Neuronal stem cell (in vitro differentiated cells): ENCODE measurements at regions not wholly inside any gene's neighbourhood (a gene's known extent, or its start where the extent isn't known, plus 50 kb on each side); places are given as distances from the start of the nearest gene placed in this dataset.

ENCODE experiments used
- DNase-seq: peaks from one replicate; pipeline ENCODE4 v3.0.0-alpha.2; 2013; ENCODE audit warnings: low spot score
- H2AFZ ChIP-seq: one replicate; pipeline ENCODE4 v1.6.1; 2013; ENCODE audit warnings: mild to moderate bottlenecking, low read length, inconsistent platforms
- H2AK5ac ChIP-seq: 2 replicates; pipeline ENCODE4 v1.6.1; 2013; ENCODE audit warnings: low read depth, mild to moderate bottlenecking, inconsistent platforms, low read length, moderate library complexity, mixed read lengths
- H2BK120ac ChIP-seq: 2 replicates; pipeline ENCODE4 v1.6.1; 2013; ENCODE audit warnings: low read depth, mild to moderate bottlenecking, inconsistent platforms, low read length, moderate library complexity, mixed read lengths
- H2BK12ac ChIP-seq: one replicate; pipeline ENCODE4 v1.6.1; 2013; ENCODE audit warnings: low read length, inconsistent platforms
- H2BK15ac ChIP-seq: 2 replicates; pipeline ENCODE4 v1.6.1; 2013; ENCODE audit warnings: mild to moderate bottlenecking, low read length, inconsistent platforms, mixed read lengths
- H2BK5ac ChIP-seq: one replicate; pipeline ENCODE4 v1.6.1; 2013; ENCODE audit warnings: inconsistent platforms, mild to moderate bottlenecking, low read length, moderate library complexity
- H3K14ac ChIP-seq: one replicate; pipeline ENCODE4 v1.6.1; 2013; ENCODE audit warnings: low read length, inconsistent platforms
- H3K18ac ChIP-seq: 2 replicates; pipeline ENCODE4 v1.6.1; 2013; ENCODE audit warnings: low read length, inconsistent platforms
- H3K23ac ChIP-seq: 2 replicates; pipeline ENCODE4 v1.6.1; 2013; ENCODE audit warnings: low read depth, mild to moderate bottlenecking, mixed read lengths, low read length, inconsistent platforms; ENCODE audit not compliant: poor library complexity
- H3K27ac ChIP-seq: replicated peaks from 3 replicates; pipeline ENCODE4 v1.5.1; 2013; ENCODE audit warnings: low read length, inconsistent platforms
- H3K27me3 ChIP-seq, 3 experiments: 2 replicates each; pipeline ENCODE4 v1.6.1; 2013; ENCODE audit warnings: low read length in 3 of 3, mild to moderate bottlenecking in 2 of 3, inconsistent platforms in 1 of 3, low read depth in 1 of 3, mixed read lengths in 1 of 3, moderate library complexity in 1 of 3; ENCODE audit not compliant: control insufficient read depth in 3 of 3, insufficient read depth in 3 of 3
- H3K36me3 ChIP-seq, 2 donors: replicated peaks in 1 of 2; 2 replicates each; pipeline ENCODE4 v1.6.1; 2013; ENCODE audit warnings: low read length in 2 of 2; ENCODE audit not compliant: control insufficient read depth in 2 of 2, insufficient read depth in 2 of 2
- H3K4ac ChIP-seq: 2 replicates; pipeline ENCODE4 v1.6.1; 2013; ENCODE audit warnings: inconsistent platforms, mild to moderate bottlenecking, low read length, moderate library complexity
- H3K4me1 ChIP-seq, 2 donors: 1 replicate in 1 of 2; 2 replicates in 1 of 2; pipeline ENCODE4 v1.6.1; 2013; ENCODE audit warnings: low read length in 2 of 2, low read depth in 1 of 2; ENCODE audit not compliant: control insufficient read depth in 2 of 2, insufficient read depth in 1 of 2
- H3K4me2 ChIP-seq: one replicate; pipeline ENCODE4 v1.6.1; 2013; ENCODE audit warnings: mild to moderate bottlenecking, low read length, inconsistent platforms; ENCODE audit not compliant: insufficient read depth, poor library complexity, severe bottlenecking
- H3K4me3 ChIP-seq, 2 donors: 2 replicates each; pipeline ENCODE4 v1.5.1; 2013; ENCODE audit warnings: low read length in 2 of 2, mild to moderate bottlenecking in 2 of 2, inconsistent platforms in 1 of 2, moderate library complexity in 1 of 2
- H3K79me1 ChIP-seq: one replicate; pipeline ENCODE4 v1.6.1; 2013; ENCODE audit warnings: low read depth, mild to moderate bottlenecking, inconsistent platforms, low read length, moderate library complexity
- H3K9ac ChIP-seq: one replicate; pipeline ENCODE4 v1.6.1; 2013; ENCODE audit warnings: mild to moderate bottlenecking, low read depth, low read length, inconsistent platforms; ENCODE audit not compliant: poor library complexity
- H3K9me3 ChIP-seq, 2 donors: replicated peaks in 1 of 2; 2 replicates each; pipeline versions ENCODE3 to v1.6.1; 2013; ENCODE audit warnings: low read length in 2 of 2, mild to moderate bottlenecking in 2 of 2, inconsistent platforms in 1 of 2, low read depth in 1 of 2, mixed read lengths in 1 of 2, moderate library complexity in 1 of 2; ENCODE audit not compliant: control insufficient read depth in 2 of 2, insufficient read depth in 1 of 2
- H4K8ac ChIP-seq: one replicate; pipeline ENCODE4 v1.6.1; 2013; ENCODE audit warnings: low read depth, mild to moderate bottlenecking, inconsistent platforms, low read length, moderate library complexity
- H4K91ac ChIP-seq: one replicate; pipeline ENCODE4 v1.6.1; 2013; ENCODE audit warnings: low read length, low read depth, mild to moderate bottlenecking, inconsistent platforms; ENCODE audit not compliant: poor library complexity
- WGBS, 2 donors: extraction: QIAGEN DNeasy Blood & Tissue Kit; methylation state at CpG; one replicate each; pipeline ENCODE4 v1.1.7; 2013; ENCODE audit warnings: missing lambda C conversion rate in 2 of 2, mixed read lengths in 1 of 2; ENCODE audit not compliant: insufficient read length in 2 of 2, insufficient replicate concordance in 1 of 2; ENCODE audit errors: extremely low coverage in 2 of 2; 5-methylcytosine and 5-hydroxymethylcytosine counted together

DNA sequence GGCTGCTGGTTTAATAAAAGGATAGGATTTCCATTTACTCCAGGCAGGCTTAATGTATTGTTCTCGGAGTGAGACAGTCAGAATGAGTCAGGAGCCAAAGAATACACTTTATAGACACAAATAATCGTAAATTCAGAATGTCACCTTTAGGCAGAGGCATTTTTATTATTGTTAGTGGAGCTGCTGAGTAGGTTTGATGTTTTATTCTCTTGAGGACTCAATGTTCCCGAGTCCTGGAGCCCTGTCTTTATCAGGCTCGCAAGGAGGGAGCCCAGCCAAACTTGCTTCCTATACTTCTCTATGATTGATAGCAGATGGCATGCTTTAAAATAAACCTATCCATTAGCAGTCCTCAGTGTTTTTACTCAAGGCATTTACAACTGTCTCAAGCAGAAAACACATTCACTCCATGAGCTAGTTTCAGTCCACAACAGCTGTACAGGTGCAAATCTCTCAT is 492.3 kb upstream of the ZEB2 start:
- DNase-seq, result no peak
- Histone ChIP-seq H3K23ac (no peak overlapping the region), H3K4me1 (peaks cover 8 to 13% of the 10 kb centered on the region in 2 donors), H3K79me1 (no peaks in the 10 kb centered on the region), H2BK15ac (no peak overlapping the region), H3K18ac (no peak overlapping the region), H2BK120ac (no peak overlapping the region), H3K4me2 (no peak overlapping the region), H3K27ac (no peak overlapping the region), H2AK5ac (no peak overlapping the region), H4K91ac (no peak overlapping the region), H2AFZ (no peak overlapping the region), H3K36me3 (no peaks in the 10 kb centered on the region), H3K9ac (no peak overlapping the region), H3K9me3 (no peaks in the 10 kb centered on the region), H4K8ac (no peak overlapping the region), H3K4me3 (no peak overlapping the region), H2BK12ac (no peak overlapping the region), H3K14ac (no peak overlapping the region), H3K27me3 (no peaks in the 10 kb centered on the region), H3K4ac (no peak overlapping the region), H2BK5ac (no peak overlapping the region)
- no CpG with 5 or more reads among the region's 4 CpGs for WGBS, 2 donors

DNA sequence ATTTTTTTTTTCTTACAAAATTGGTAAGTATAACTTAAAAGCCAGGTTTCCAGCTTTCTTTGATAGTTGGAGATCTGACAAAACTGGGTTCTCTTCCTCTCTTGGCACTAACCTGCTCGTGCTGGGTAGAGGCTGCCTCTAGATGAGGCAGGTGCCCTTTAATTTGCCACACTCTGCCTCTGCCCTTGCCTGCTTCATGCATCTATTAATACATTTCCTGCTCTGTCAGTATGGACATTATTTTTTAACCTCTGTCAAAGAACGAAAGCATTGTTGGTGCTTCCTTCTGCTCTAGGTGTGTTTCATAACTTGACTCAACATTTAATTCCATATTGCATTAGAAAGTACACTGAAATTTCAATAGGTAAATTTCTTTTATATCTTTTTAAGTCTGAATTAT is 490.7 kb upstream of the ZEB2 start:
- Histone ChIP-seq H3K4ac (no peak overlapping the region), H2AK5ac (no peak overlapping the region), H3K4me1 (peaks cover 8 to 10% of the 10 kb centered on the region in 2 donors), H2BK120ac (no peak overlapping the region), H2AFZ (no peak overlapping the region), H3K4me2 (no peak overlapping the region), H3K27ac (no peak overlapping the region), H3K79me1 (no peaks in the 10 kb centered on the region), H4K91ac (no peak overlapping the region), H3K4me3 (no peak overlapping the region), H3K18ac (no peak overlapping the region), H3K27me3 (no peaks in the 10 kb centered on the region), H3K9me3 (no peaks in the 10 kb centered on the region), H2BK5ac (no peak overlapping the region), H2BK15ac (no peak overlapping the region), H3K14ac (no peak overlapping the region), H4K8ac (no peak overlapping the region), H3K9ac (no peak overlapping the region), H3K23ac (no peak overlapping the region), H2BK12ac (no peak overlapping the region), H3K36me3 (no peaks in the 10 kb centered on the region)
- DNase-seq, result no peak
- no CpG with 5 or more reads among the region's 2 CpGs for WGBS, 2 donors

DNA sequence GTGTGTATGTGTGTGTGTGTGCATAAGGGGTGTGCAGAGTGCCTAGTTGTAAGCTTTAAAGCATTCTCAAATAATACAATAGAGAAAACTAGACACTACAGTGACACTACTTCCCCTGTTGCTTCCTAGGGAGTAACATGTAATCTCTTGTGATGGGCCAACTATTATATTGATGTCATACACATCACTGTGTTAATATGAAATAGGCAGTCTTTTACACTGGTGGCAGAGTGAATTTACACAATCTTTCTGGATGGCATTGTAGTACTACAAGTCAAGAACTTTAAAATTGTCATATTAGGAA is 488.0 kb upstream of the ZEB2 start:
- H2BK120ac ChIP-seq, result no peak overlapping the region
- no peak overlapping the region for H4K91ac ChIP-seq
- H2AFZ ChIP-seq, result no peak overlapping the region
- H3K9ac ChIP-seq, result no peak overlapping the region
- no peak overlapping the region for H2AK5ac ChIP-seq
- no peak overlapping the region for H3K4ac ChIP-seq
- peaks cover 4% of the 10 kb centered on the region in 2 donors for H3K4me1 ChIP-seq
- H3K4me3 ChIP-seq, result no peak overlapping the region
- no peaks in the 10 kb centered on the region for H3K79me1 ChIP-seq
- H3K9me3 ChIP-seq, result no peaks in the 10 kb centered on the region
- no peak overlapping the region for H3K14ac ChIP-seq
- no peaks in the 10 kb centered on the region for H3K27me3 ChIP-seq
- no peak overlapping the region for H4K8ac ChIP-seq
- H3K27ac ChIP-seq, result no peak overlapping the region
- H3K23ac ChIP-seq, result no peak overlapping the region
- no peak overlapping the region for H3K18ac ChIP-seq
- no peaks in the 10 kb centered on the region for H3K36me3 ChIP-seq
- H2BK5ac ChIP-seq, result no peak overlapping the region
- no peak for DNase-seq
- no peak overlapping the region for H2BK15ac ChIP-seq
- no peak overlapping the region for H3K4me2 ChIP-seq
- H2BK12ac ChIP-seq, result no peak overlapping the region

DNA sequence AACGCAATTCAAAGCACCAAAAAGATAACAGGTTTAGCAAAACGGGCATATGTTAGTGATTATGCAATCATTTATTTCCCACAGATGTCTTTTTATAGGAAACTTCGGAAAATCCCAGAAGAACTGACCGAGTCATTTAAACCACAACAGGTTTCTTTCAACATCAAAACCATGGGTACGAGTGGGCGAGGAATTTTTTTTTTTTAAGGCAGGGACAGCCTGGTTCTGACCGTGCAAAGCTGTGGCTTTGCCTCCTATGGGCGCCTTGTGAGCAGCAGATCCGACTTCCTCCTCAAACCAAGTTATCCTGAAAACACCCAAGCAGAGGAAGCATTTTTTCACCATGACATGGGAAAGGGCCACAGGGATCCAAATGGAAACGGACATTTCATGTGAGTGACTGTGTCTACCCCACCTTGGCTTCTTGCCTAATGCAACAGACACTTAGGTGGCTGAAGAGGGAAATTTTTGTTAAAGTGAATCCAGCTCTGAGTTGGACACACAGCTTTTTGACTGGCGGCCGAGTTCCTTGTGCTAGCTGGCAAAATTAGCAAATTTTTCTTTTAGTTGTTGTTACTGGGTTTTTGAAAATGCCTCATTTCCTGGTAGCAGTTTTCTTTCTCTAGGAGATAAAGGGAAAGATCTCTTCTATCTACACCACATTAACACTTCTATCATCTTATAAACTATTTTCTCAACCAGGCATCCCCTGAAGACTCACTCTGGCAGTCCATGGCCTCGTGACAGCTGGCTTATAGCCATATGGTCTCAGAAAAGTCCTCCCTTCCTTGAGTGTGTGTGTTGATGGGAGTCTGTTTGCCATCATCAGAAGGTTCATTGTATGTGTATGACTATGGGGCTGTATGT is 487.4 kb upstream of the ZEB2 start:
- Histone ChIP-seq H2BK120ac (no peak overlapping the region), H3K4me1 (peaks cover 0 to 1% of the 10 kb centered on the region in 2 donors), H3K4ac (no peak overlapping the region), H3K9me3 (no peaks in the 10 kb centered on the region), H3K18ac (no peak overlapping the region), H2AK5ac (no peak overlapping the region), H4K8ac (no peak overlapping the region), H3K79me1 (no peaks in the 10 kb centered on the region), H2AFZ (no peak overlapping the region), H3K36me3 (no peaks in the 10 kb centered on the region), H3K23ac (no peak overlapping the region), H2BK5ac (no peak overlapping the region), H2BK12ac (no peak overlapping the region), H3K27me3 (no peaks in the 10 kb centered on the region), H3K4me3 (no peak overlapping the region), H4K91ac (no peak overlapping the region), H3K4me2 (no peak overlapping the region), H3K14ac (no peak overlapping the region), H2BK15ac (no peak overlapping the region), H3K27ac (no peak overlapping the region), H3K9ac (no peak overlapping the region)
- WGBS, 2 donors, result no CpG with 5 or more reads among the region's 13 CpGs
- no peak for DNase-seq
